NCI-H82 treated with DMSO at 0.1 percent for 48 hours (cell line): ENCODE measurements at regions not wholly inside any gene's neighbourhood (a gene's known extent, or its start where the extent isn't known, plus 50 kb on each side); places are given as distances from the start of the nearest gene placed in this dataset.

ENCODE experiments used
- DNase-seq: peaks from one replicate; lab custom pipeline; 2025; ENCODE audit not compliant: unreplicated experiment; lab: John Stamatoyannopoulos, UW

DNA sequence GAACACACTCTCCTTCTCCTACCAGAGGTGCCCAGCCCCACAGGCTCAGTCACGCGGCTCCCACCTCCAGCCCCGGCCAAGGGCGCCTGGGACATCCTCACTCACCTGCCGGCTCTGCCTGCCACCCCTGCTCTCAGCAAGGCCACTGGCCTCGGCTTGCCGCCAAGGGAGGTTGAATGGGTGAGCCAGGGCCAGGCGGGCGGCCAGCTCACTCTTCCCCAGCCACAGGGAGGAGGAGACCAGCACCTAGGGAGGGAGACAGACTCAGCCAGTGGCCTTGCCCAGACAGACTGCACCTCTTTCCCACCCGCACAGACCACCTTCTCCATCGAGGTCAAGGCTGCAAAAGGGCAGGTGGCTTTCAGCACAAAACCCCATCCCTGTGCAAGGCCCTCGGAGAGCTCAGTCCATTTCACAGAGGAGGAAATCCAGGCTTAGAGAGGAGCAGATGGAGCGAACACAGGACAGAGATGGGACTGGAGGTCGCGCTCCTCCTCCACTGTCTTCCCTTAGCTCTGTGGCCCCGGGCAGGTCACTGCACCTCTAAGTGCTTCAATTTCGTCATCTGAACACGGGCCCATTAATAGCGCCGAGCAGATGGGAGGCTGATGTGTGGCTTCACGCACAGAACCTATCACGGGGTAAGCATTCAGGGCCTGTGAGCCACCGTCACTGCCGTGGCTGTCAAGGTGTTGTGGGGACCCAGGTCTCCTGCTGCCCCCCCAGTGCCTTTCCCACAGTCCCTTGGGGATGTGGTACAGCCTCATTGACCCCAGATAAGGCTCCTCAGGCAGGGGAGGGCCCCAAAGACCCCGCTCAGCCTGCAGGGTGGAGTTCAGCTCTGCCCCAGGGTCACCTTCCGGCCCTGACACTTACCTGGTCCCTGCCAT lies 56.1 kb downstream of the RMI2 start:
- DNase-seq: no peak

DNA sequence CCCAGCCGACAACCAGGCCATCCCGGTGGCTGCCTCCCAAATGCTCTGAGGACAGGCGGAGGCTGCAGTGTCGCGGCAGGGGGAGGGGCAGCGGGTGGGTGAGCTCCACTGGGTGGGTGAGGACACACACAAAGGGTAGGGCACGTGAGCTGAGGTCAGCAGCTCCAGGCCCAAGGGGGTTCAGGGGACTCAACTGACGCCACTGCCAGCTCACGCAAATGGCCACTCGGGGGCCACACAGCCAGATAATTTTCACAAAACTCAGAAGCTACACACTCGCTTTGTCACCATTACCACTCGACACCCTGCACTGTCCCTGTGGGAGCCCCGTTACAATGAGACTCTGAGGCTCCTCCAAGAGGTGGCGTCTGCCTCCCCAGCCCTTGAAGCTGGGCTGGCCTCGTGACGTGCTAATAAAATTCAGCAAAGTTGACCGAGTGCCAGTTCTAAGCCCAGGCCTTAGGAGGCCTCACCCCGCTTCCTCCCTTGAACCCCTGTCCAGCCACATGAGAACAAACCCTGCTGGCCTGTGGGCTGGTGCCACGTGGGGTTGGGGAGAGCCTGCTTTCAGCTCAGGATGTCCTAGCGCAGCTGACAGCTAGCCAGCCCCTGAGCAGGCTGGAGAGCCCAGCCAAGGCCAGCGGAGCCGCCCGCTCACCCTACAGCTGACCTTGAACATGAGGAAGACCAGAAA lies 56.9 kb downstream of the RMI2 start:
- no peak for DNase-seq

DNA sequence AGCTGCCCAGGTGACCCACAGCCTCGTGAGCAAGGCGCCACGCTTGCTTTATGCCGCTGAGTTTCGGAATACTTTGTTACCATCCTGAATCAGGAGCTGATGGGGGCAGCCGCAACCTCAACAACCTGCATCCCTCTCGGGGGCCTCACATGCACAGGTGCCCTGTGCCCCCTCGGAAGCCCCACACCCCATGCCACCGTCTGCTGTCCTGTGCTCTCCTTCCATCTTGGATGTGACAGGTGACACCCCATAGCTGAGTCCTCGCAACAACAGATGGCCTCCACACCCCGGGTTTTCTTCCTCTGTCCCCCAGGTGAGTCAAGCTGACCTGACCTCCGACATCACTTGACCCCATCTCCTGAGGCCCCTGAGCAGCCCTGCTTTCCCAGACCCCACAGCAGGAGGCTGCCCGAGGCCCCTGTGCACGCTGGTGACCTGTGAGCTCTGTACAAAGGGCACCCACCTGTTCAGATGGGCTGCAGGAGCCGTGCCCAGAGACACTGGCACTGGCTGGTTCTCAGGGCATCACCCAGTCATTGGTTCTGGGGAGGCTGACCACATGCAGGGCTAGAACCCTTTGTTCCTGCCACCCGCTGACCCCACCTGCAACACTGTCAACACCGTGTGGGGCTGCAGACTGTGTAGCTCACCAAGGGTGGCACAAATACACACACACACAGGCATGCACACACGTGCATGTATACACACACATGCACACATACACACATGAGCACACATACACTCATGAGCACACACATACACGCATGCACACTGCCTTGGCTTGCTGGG lies 57.7 kb downstream of the RMI2 start:
- DNase-seq: no peak

DNA sequence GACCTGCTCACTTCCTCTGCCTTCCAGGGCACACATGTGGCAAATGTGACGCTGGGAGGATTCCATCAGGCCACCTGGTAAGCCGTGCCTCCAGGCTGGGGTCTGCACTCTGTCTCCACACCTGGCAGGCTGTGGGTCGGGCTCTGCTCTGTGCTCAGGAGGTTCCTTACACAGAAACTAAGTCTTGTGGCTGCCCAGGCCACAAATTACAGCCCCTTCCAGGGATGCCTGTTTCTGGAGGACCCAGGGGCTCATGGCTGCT lies 58.2 kb downstream of the RMI2 start:
- DNase-seq: no peak

DNA sequence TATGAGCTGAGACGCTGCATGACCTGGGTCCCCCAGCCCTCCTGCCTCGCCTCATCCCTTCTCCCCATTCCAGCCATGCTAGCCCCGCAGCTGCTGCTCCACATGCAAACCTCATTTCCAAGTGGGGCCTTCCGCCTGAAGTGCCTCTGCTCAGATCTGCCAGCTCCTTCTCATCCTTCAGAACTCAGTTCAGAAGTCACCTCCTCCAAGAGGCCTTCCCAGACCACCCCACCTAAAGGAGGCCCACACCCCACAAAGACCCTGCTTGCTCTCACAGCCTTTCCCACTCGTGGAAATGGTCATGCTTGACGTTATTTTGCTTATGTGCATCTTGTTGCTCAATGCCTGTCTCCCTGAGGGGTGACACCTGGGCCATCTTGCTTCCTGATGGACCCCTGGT lies 58.7 kb downstream of the RMI2 start:
- DNase-seq: no peak

DNA sequence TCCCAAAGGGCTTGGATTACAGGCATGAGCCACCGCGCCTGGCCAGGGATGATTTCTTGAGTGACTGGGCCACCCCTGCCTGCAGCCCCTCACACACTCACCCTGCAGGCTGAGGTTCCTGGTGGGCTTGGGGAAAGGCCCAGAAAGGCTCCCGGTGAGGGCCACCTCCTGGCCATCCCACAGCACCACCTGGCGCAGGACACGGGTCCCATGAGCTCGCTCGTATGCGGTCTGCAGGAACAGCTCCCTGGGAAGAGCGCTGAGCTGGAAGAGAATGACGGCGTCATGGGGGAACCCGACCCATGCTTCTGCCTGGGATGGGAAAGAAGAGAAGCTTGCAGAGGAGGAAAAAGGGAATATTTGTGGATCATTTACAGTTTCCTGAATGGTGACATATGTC lies 59.3 kb downstream of the RMI2 start:
- DNase-seq: no peak

DNA sequence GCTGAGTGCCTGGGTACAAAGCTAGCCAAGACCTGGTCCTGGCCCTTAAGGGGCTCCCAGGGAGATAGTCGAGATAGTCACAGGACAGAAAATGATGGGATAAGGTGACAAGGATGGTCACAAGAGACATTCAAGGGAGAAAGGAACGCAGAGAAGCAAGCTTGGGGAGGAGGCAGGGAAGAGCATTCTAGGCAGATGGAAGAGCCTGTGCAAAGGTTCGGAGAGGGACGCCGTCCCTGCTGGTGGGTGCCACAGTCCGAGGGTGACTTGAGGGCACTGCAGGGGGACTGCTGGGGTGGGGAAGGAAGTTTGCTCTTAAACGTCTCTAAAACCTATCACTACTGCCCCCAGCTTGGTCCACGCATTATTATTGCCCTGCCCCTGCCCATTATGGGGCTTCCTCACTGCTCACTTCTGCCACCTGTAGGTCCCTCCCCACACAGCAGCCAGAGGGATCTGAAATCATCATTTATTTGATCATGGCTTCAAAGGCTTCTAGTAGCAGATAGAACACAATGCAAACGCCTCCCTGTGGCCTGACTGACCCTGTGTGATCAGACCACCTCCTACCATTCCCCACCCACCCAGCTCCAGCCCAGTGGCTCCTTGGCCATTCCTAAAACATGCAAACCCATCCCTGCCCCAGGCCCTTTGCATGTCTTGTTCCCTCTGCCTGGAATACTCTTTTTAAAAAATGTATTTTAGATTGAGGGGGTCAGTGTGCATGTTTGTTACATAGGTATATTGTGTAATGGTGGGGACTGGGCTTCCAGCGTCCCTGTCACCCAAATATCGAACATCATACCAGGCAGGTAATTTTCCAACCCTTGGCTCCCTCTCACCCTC lies 60.3 kb downstream of the RMI2 start:
- no peak for DNase-seq

DNA sequence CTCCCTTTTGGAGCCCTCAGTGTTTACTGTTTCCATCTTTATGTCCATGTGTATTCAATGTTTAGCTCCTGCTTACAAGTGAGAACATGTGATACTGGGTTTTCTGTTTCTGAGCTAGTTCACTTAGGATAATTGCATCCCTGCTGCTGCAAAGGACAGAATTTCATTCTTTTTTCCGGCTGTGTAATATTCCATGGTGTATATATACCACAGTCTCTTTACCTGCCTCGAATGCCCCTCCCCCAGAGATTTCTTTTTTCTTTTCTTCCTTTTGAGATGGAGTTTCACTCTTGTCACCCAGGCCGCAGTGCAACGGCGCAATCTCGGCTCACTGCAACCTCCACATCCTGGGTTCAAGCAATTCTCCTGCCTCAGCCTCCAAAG lies 60.9 kb downstream of the RMI2 start:
- no peak for DNase-seq

DNA sequence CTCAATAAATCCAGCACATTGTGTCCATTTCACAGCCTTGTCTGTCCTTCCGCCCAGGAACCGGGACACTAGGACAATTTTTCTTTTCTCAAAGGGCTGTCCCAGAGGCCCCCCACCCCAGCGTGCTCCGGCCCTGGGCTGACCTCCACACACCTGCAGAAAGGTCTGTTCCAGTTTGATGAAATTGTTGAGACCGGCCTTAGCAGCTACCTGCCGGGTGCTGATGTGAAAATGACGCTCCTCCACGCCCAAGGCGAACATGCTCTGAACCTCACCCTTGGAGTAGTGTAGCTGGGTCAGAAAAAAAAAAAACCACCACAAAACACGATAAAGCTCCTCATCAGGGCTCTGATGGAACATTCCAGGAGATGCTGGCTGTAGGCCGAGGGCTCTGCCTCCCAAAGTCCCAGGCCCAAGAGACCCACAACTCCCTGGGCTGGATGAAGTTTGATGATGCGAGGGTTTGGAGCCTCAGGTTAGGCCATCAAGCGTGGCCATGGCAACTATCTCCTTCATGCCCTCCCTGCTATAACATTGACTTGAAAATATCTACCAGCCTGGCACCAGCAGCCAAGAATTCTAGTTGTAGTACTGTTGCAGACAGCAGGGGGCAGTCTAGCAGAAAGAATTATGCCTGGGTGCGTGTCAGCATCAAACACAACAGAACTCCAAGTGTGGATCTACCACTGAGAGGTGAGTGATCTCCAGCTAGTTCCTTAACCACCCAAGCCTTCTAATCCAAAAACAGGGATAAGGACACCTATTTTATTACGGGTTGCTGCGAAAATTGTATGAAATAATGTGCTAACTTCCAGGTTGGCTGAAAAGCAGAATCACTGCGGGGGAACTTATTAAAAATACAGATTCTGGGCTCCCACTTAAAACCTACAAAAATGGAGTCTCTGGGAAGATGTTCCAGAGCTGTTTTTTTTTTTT lies 62.1 kb downstream of the RMI2 start:
- DNase-seq: peak; percentile 38

DNA sequence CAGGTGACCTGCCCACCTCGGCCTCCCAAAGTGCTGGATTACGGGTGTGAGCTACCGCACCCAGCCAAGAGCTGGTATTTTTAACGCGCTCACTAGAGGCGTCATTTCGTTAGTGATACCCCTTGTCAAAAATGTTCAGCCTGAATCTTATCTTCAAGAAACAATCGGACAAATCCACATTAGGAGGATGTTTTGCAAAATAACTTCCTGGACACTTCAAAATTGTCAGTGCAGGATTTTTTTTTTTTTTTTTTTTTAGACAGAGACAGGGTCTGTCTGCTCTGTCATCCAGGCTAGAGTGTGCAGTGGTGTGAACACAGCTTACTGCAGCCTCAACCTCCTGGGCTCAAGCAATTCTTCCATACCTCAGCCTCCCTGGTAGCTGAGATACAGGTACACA lies 63.0 kb downstream of the RMI2 start:
- no peak for DNase-seq

DNA sequence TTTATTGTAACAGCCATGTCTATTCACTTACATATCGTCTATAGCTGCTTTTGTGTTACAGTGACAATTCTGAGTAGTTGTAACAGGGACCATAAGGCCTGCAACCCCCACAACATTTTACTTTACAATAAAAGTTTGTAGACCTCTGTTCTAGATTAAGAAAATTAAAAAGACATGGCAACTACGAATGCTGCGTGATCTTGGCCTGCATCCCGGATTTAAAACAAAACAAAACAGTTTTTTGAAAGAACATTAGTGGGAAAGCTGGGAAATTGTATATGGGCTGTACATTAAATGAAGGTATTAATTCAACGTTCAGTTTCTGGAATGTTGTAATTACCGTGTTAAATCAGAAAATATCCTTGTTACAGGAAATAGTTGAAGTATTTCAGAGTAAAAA lies 64.1 kb downstream of the RMI2 start:
- no peak for DNase-seq

DNA sequence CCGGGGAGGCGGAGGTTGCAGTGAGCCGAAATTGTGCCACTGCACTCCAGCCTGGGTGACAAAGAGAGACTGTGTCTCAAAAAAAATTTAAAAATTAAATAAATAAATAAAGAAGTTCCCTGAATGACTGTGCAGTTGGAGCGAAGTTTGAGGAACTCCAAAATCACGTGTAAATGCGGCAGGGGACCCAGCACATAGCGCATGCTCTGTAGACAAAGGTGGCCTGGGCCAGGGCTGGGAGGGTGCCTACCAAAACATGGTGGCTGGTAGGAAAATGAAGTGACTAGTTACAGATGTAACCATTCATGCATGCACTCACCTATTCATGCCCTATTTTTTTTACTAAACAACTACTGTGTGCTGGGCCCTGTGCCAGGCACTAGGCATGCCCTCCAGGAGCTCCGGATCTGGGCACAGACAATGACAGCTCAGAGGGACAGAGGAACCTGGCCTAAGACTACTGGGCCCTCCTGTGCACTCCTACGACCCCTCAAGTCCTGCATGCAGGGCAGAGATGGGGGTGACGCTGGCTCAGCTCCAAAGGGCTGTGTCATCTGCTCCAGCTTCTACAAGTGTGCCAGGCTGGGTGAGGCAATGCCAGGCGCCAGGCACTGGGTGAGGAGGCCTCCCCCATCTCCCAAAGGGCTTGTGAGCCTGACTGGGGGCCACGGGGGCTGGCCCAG lies 65.3 kb downstream of the RMI2 start:
- DNase-seq: no peak

DNA sequence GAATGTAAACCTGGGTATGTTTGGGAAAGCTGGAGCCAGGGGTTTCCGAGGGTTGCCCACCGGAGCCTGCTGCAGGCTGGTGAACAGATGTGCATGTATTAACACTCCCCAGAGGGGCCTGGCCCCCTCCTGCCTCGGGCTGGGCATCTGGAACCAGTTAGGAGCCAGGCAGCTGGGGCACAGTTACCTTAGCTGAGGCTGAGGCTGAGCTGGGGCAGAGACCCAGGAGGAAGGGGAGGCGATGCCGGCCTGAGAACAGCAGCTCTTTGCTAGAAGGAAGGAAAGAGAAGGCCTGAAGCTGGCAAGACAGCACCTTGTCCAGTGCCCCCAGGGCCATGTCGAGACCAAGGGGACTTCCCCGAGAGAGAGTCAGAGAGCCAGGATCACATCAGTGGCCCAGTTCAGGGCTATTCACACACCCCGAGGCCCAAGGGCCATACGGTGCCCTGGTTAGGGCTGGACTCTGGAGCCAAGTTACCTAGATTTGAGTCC lies 65.8 kb downstream of the RMI2 start:
- DNase-seq: no peak

DNA sequence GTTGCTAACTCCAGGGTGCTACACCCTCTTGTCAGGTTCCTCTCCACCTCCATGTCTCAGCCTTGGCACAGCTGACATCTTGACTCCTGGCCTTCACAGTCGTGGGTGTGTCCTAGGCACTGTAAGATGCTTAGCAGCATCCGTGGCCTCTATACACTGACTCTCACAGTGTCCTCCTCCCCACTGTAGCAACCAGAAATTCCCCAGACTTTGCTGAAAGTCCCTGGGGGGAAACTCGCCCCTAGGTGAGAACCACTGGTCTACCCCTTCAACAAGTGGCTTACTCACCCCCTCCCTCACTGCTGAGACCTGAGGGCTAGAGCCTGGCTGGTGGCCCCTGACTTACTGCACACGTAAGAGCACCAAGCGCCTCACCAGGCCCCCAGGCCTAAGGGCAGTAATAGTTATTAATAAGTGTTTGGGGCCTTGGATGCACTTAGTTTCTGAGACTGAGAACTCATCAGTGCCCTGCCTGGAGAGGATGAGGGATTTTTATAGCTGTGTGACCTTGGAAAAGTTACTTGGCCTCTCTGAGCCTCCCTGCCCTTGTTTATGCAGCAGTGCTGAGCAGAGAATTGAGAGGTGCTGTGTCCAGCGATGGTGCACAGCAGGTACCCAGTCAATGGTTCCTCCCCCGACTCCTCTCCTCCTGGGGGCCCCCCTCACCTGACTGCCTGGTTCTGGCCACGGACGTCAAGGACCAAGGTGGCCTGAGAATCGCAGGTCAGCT lies 67.1 kb downstream of the RMI2 start:
- DNase-seq: no peak

DNA sequence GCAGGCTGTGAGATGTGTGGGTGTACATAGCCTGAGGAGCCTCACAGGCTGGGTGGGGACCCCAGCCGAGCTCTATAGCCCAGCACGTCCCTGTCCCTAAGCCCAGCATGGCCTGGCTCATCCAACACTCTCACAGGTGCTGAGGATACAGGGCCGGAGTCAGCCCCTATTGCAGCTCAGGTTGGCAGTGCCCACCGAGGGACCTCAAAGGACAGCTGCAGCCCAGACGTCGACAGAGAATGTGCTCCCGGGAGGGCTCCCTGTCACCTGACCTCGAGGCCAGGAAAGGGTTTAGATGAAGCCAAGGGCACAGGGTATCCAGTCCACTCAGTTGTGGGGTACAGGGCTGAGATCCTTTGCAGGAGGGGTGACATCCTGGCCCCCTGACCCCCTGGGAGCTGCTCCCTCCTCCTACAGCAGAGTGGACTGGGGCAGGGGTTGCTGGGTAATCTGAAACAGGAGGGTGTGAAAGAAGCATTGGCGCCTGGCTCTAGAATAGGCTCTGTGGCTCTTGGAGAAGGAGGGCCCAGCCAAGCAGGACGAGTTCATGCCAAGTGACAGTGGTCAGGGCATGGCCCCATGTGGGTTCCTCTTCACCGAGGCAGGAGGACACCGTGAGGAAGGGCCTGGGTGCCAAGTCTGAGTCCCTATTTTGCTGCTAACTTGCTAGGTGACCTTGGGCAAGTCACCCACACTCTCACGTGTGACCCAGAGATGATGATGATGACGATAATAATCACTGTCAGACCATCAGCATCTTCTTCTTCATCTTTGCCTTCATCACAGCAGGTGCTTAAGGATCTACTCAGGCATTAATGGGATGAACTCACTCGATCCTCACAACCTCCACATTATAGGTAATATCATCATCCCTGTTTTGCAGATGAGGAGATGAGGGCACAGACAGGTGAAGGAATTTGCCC lies 68.0 kb downstream of the RMI2 start:
- DNase-seq: no peak

DNA sequence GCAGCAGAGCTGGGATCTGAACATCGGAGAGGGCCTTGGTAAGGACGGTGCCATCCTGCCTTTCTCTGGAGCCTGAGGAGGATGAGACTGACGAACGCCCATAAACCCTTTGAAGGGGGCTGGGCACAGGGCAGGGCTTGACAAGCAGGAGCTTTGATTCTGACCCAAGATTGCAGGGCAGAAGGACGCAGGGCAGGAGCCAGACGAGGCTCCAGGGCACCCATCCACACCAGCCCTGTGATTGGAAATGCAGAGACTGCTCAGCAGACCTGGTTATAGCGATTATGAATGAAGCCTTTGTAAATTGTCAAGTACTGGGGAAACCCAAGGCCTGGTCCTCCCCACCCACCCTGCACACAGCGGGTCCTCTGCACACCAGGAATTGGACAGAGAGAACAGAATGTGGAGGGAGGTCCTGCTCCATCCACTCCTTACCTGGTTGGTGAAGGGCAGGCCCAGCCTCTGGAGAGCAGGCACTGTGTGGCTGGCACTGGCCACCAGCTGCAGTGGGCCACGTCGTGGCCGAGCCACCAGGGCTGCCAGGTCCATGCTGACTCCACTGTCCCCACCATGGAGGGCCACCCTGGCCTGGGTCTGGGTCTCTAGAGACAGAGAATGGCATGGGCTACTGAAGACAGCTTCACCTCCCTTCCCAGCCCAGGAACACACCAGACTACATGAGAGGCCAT lies 68.8 kb downstream of the RMI2 start:
- DNase-seq: no peak
